Limb (tissue), 2 donors: ENCODE measurements at regions not wholly inside any gene's neighbourhood (a gene's known extent, or its start where the extent isn't known, plus 50 kb on each side); places are given as distances from the start of the nearest gene placed in this dataset.

Experiments used
- DNase-seq, 2 donors: peaks; one replicate each; pipeline ENCODE4 v3.0.0-alpha.2; 2016; ENCODE audit errors: extremely low spot score in 2 of 2

DNA sequence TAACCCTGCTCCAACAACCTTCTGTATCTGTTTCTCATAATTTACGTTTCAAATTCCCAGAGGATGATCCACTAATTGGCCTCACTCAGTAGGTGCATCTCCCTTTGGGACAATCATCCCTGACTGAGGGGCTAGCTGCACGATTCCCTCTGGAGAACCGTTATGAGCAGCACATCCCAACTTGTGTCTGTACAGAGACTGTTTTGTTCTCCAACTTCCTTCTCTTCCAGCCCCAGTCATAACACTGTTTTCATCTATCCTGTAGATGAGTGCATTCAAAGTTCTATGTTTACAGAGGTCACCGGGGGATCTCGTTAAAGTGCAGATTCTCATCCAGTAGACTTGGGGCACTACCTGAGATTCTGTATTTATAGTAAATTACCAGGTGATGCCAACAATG, 187.2 kb downstream of the REEP3 start:
- no peak for DNase-seq

DNA sequence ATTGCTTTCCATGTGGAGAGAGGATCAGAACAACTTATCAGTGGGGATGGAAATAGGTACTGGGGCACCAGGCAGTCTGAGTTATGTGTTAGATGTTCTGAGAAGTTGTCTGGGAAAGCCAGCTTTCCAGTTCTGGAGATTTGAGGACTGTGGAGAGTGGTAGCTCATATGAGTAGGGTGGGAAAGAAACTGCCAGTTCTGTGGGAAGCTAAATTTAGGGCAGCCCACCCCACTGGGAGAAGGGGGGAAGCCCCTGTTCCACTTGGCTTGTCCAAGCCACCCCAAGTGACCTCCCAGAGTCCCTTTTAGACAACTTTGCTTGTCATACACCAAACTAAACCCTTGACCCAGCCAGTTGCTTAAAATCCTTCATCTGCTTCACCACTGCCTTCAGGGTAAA, 189.5 kb downstream of the REEP3 start:
- DNase-seq, result no peak

DNA sequence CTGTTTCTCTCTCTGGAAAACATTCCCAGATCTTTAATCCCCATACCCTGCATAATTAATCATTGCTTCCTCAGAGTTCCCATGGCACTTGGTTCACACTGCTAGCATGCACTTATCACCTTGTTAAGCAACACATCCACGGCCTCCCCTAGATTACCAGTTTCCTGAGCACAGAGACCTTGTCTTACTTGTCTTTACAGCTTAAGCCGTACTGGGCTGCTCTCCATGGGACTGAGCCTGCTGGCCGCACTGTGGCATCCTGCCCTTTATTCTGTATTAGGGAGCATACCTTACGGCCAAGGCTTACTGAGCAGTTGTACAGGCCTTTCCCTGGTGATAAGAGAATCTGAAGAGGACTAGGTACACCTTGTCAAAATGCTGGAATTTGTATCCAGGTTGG, 190.2 kb downstream of the REEP3 start:
- DNase-seq, result no peak

DNA sequence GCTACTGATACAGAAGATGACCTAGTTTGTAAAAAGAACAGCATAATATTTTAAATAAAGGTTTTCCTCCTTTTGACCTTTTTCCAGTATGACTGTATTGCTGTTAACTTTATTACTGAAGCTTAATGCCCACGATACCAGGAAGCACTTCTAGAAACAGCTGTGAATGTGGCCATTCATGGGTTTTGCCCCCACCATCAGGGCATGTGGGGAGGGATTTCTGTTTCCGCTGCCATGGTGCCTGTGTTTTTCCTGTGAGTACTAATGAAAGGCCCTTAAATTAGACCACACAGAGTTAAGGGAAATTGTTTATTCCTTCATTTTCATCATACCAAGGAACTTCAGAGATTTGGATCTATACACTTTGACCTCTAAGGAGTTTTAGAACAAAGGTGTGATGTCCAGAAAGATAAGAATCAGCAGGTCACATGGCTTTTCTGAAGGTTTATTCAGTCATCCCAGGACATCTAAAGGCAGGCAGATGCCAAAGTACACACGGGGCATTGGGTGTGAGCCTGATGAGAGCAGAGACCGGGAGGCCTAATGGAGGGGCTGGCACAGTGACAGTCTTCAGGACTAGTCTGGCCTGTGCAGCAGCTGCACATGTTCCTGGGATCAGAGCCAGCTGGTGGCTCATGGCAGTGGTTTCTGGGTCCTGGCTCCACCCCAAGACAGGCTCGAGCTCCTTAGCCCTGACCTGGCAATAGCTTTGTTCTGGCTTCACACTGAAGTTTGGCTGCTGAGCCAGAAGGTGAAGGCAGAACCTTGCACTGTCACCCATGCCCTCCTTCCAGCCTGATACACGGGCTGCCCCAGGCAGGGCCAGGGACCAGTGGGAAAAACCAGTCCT, 190.9 kb downstream of the REEP3 start:
- peak; percentile 89 to 92 for DNase-seq

DNA sequence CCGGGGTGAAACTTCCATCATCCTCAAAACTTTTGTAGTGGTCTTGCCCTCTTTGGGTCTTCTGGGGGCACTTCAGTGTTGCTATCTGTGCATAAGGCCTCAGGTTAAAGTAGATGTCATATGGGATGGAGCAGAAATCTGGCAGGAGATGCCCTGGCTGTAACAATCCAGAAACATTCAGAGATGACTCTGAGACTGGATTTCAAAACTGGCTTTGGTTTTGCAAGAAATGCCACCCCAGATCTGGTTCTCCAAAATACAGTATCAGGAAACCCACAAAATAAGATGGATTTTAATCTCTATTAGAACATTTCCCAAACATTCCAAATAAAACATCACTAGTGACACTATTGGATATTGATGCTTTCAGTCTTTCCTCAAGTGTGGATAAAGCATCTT, 191.5 kb downstream of the REEP3 start:
- no peak for DNase-seq

DNA sequence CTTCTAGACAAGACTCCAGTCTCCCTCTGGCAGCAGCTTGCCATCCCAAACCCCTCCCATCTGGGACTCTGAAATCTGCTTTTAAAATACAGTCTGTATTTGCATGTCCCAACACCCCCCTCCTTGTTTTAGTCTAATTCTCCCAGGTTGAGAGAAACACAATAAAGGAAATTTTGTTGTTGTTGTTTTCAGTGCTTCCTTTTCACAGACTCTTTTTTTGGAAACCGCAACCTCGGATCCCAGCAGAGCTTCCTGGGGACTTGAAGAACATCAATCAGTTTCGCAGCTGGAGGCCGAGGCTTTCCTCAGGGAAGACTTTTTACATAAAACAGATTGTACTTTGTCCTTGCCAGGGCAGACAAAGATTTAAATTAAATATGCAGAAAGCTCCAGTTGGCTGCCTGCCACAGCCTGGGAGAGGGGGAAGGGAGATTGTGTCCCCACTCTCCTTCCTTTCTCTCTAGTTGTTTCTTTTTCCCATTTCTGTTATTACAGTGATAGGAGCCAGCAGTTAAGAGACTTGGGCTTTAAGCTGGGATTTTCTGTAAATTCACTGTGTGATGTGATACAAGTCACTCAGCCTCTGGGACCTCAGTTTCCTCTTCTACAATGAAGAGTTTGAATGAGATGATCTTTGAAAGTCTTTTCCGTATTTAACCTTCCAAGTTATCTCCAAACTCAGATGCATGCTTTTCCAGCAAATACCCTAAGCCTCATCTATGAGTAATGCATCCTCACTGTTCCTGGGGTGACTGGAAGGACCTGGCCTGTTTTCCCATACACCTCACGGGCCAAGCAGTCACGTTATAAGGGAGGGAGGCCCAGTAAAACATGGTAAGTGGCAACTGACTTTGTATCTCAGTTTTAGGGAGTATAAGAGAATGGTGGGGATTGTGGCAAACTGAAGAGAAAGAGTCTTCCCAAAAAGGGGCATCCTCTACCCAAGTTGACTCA, 192.3 kb downstream of the REEP3 start:
- peak; percentile 85 to 90 for DNase-seq

DNA sequence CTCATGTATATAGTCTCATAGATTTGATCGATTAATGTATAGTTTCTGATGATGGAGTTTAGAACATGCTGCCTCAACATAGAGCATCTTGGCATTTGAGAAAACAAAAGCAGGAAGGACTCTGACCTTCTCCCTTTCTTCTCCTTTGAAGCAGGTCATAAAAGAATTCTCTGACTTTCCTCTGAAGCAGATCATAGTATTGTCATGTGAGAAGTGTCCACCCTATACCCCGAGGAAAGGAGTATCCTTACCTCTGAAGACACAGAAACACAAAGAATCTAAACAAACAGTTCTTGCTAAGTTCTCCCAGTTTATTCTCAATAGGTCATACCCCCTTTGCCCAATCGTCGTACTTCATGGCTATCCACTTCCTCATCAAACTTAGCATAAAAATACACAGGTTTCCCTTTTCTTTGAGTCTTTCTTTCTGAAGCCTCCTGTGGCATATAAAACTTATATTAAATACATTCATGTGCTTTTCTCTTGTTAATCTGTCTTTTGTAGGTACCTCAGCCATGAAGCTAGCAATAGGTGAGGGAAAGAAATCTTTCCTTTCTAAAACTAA, 194.9 kb downstream of the REEP3 start:
- no peak for DNase-seq

DNA sequence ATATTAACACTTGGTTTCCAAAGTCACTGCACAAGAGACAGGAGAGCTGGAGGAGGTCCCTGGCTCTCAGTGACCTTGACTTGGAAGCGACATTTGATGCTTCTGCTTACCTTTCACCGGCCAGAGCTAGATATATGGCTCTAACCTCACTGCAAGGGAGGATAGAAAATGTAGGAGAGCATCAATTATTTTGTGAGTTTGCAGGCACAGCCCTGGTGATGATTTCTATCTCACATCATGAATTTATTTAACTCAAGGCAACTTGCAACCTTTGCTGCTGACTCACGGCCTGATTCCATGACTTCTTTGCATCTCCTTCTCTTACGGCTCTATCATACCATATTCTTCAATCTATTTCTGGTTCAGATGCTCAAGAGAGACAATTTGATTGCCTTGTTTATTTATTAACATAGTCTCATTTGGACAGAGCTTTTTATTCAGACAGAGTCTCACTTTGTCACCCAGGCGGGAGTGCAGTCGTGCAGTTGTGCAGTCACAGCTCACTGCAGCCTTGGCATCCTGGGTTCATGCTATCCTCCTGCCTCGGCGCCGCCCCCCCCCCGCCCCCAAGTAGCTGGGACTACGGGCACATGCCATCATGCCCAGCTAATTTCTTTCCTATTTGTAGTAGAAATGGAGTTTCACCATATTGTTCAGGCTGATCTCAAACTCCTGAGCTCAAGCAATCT, 196.0 kb downstream of the REEP3 start:
- no peak for DNase-seq

DNA sequence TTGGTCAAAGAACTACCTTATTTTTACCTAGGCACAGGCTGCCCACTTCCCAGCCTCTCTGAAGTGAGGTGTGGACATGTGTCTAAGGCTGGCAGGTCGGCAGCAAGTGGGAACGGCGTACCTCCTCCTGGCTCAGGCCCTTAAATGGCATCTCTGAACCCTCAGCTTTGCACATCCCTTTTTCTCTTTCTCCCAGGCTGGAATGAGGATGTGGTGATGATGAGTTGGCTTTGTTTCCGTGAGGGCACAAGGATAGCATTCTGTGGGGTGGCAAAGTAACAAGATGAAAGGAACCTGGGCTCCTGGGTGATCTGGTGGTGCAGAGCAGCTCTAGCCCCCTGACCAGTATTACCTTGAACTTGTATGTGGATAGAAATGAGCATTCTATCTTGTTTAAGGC, 196.8 kb downstream of the REEP3 start:
- no peak for DNase-seq

DNA sequence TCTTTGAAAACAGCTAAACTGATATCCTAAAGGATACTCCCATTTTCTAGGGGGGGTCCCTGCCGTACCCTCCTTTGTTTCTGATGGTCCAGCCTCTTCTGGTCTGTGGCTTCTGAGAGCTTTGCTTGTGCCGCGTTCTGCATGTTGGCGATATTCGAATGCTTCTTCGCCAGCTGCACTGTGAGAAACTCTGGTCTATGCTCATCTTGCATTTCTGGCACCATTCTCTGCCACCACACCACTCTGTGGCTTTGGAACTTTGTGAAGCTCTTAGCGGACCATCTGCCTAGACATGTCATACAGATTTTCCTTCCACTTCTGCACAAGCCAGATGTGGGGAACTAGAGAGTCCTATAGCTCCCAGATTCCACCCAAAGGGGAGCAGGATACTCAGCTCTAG, 197.2 kb downstream of the REEP3 start:
- no peak for DNase-seq

DNA sequence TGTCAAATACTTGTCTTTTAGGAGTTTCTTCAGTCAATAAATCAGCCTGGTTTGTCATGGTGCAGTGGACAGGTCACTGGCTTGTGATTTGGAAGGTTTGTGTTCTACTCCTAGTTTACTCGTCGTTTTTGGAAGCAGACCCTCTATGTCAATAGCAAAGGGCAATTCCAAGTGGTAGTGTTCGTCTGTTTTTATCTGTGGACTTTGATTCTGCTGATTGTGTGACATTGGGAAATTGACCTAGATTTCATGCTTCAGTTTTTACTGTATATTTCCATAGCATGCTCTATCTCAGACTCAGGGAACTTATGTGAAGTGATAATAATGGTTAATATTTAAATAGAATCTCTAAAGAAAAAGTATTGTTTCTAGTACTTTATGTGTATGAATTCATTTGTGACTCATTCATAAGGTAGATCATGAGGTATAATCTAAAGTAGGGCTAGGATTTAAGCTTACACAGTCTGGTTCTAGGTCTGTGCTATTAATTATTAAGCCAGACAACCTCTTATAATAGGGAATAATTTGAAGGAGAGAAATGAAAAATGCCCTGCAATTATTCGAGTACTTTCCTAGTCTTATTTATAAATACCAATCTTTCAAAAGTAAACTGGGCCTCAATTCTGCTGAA, 198.1 kb downstream of the REEP3 start:
- DNase-seq, result no peak

DNA sequence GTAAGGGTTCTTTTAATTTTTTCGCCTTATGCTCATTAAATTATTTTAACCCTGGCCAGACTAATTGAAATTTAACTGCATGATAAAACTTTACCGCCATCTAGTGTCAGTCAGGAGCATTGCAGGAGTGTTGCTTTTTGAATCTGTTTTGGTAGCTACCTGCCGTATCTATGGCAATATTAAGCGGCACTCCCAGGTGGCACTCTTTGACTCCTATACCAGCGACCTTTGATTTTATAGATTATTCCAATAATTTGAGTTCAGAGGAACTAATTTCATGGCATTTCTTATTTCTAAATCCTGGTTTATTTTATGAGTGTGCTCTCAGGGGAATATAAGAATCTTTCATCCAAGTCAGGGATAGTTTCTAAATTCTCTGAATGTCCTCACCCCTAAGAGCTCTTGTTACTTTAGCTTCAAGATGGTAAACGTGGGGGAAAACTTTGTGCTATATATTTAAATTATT, 198.9 kb downstream of the REEP3 start:
- peak in 1 of 2 donors; percentile 70 for DNase-seq

DNA sequence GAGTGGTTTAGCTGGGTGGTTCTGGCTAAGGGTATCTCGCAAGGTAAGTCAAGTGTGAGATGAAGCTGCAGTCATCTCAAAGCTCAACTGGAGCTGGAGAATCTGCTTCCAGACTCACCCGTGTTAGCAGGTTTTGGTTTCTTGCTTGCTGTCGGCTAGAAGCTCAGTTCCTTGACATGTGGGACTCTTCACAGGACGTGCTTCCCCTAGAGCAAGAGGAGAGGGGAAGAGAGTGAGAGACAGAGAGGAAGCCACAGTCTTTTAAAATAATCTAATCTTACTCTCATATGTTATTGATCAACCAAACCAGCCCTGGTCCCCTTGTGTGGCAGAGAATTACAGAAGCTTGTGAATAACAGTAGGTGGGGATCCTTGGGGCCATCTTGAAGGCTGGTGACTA, 199.5 kb downstream of the REEP3 start:
- no peak for DNase-seq

DNA sequence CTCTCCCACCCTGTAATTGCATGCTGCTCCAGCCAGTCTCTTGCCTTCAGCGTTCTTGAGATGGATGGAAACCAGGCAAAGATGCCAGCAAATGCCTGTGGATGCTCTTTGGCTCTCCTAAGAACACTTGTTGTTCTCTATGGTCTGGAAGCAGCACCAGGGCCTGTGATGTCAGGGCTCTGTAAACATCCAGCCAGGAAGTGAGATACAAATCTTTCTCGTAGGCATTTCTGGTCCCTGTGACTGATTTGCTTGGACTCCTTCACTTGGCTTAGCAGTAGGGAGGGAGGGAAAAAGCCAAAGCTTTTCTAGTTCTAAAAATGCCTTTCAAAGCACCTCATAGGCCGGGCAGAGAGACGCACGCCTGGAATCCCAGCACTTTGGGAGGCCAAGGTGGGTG, 201.3 kb downstream of the REEP3 start:
- no peak for DNase-seq

DNA sequence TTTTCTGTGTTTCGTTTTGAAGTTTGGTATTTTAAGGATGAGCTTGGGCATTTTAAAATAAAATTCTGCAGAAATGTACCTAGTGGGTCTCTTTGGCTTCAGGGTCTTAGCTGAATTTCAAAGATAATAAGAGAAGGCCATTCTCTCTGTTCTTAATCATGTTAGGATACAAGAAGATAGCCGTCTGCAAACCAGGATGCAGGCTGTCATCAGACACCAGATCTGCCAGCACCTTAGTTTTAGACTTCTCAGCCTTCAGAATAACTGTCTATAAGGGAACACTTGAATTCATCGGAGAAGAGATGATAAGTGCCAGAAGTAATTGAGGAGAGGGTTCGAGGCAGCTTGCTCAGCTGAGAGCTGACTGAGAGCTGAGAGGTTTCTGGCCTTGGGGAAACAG, 202.1 kb downstream of the REEP3 start:
- no peak for DNase-seq

DNA sequence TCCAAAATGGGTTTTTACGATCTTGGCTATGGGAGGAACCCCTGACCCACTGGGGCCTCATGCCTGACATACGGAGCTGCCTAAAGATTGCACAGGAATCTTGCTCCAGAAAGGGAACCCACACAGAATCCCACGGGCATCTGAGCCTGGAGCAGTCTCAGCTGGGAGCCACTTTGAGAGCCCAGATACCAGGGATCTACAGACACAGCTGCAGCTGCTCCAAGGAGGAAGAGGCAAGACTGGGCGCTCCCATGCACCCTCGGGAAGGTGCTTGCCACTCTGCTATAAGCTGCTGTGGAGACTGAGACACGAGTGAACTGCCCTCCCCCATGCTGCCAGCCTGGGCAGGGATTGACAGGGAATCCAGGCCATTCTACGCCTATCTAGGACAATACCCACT, 202.5 kb downstream of the REEP3 start:
- DNase-seq, result no peak

DNA sequence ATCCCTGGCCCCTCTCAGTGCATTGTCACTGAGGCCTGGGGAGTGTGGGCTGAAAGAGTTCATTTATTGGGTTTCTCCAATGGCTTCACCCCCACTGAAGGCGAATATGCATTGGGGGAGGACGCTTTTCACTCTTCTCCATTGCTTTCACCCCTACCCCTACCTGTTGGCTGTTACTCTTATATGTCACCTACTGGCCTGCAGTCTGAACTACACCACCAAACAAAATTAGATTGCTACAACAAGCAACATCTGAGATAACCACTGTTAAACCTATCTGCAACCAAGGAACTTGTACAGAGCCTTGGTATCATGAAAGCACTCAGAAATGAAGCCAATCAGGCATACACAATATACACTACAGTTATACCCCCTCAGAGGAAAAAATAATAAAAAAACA, 203.7 kb downstream of the REEP3 start:
- DNase-seq, result no peak

DNA sequence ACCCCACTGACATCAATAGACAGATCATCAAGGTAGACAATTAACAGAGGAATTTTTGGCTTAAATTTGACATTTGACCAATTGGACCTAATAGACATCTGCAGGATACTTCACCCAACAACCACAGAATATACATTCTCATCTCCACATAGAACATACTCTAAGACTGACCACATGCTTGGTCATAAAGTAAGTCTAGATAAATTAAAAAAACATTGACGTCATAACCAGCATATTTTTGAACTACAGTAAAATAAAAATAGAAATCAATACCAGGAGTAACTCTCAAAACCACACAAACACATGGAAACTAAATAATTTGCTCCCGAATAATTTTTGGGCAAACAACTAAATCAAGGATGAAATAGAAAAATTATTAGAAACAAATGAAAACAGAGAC, 205.7 kb downstream of the REEP3 start:
- no peak for DNase-seq

DNA sequence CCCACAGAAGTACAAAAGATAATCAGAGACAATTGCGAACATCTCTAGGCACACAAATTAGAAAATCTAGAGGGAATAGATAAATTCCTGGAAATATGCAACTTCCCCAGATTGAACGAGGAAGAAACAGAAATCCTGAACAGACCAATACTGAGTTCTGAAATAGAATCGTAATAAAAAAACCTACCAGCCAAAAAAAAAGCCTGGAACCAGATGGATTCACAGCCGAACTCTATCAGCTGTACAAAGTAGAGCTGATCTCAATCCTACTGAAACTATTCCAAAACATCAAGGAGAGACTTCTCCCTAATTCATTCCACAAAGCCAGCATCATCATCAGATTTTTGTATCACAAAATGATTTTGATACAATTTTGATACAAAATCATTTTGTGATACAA, 206.4 kb downstream of the REEP3 start:
- no peak for DNase-seq

DNA sequence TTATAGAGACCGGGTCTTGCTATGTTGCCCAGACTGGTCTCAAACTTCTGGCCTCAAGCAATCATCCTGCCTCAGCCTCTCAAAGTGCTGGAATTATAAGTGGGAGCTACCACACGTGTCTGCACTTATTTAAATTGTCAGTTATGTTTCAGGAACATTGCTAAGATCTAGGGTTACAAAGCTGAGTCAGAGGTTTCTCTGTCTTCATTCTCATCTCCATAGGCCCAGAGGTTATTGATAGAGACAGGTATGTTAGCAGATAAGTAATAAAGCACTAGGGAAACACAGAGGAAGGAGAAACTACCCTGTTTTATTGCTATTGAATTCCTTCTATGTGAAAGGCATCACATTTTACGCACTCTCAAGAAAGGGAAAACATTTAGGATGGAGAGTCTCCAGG, 214.1 kb downstream of the REEP3 start:
- no peak for DNase-seq

DNA sequence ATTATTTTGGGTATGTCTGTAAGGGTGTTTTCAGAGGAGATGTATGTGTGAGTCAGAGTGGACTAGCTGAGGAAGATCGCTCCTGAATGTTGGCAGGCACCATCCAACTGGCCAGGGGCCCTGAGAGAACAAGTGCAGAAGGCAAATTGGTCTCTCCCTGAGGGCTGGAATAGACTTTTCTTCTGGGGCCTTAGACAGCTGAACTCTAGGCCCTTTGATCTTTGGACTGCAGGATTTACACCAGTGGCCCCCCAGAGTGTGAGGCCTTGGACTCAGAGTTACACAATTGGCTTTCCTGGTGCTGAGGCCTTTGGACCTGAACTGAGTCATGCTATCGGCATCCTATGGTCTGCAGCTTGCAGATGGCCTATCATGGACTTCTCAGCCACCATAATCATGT, 217.2 kb downstream of the REEP3 start:
- no peak for DNase-seq
